Endothelial cell of umbilical vein (primary cell): ENCODE measurements at regions not wholly inside any gene's neighbourhood (a gene's known extent, or its start where the extent isn't known, plus 50 kb on each side); places are given as distances from the start of the nearest gene placed in this dataset.

Experiments used
- BruUV-seq: library from RNA; stranded (reverse); fragments of 400-500 nt; replicated peaks from 2 replicates; lab custom pipeline; 2021; lab: Mats Ljungman, UMichigan
- CTCF ChIA-PET: fragments of 300-600, 350-600 bp; sonication (Branson Sonifier 250); formaldehyde crosslinking; loops from one replicate; lab custom pipeline; 2021; ENCODE audit warnings: antibody characterized with exemption, inconsistent platforms; lab: Charles Lee
- POLR2A ChIA-PET: fragments of 300-600, 350-600 bp; sonication (Branson Sonifier 250); formaldehyde crosslinking; loops from one replicate; lab custom pipeline; 2021; ENCODE audit warnings: antibody characterized with exemption, inconsistent platforms; lab: Charles Lee
- DNase-seq: peaks from one replicate; pipeline ENCODE4 v3.0.0-alpha.2; 2011; ENCODE audit warnings: low read depth, low spot score
- FAIRE-seq: peaks from 2 replicates; lab custom pipeline; 2011; peaks lifted over from hg19 to GRCh38; lab: Jason Lieb, UNC
- H2AFZ ChIP-seq: 2 replicates; pipeline ENCODE4 v1.6.0; 2012; ENCODE audit warnings: low read depth, low read length, control low read depth, inconsistent platforms
- H3K27ac ChIP-seq: 2 replicates; pipeline ENCODE4 v1.5.1; 2011; ENCODE audit warnings: low read depth, mild to moderate bottlenecking, control low read depth, low read length, moderate library complexity; ENCODE audit not compliant: insufficient read depth
- H3K27me3 ChIP-seq, 2 experiments: 2 replicates each; pipeline versions ENCODE4 v1.6.0 to v1.6.1; 2011; ENCODE audit warnings: low read length in 2 of 2, mixed read lengths in 1 of 2; ENCODE audit not compliant: control insufficient read depth in 2 of 2, insufficient read depth in 2 of 2
- H3K36me3 ChIP-seq, 2 experiments: 2 replicates in 1 of 2; 3 replicates in 1 of 2; pipeline ENCODE4 v1.5.1; 2011; ENCODE audit warnings: low read length in 2 of 2, mild to moderate bottlenecking in 1 of 2, moderate library complexity in 1 of 2; ENCODE audit not compliant: control insufficient read depth in 2 of 2, insufficient read depth in 2 of 2; ENCODE audit errors: extremely low read depth in 1 of 2
- H3K4me1 ChIP-seq: 3 replicates; pipeline ENCODE4 v1.5.1; 2011; ENCODE audit warnings: mild to moderate bottlenecking, low read length; ENCODE audit not compliant: control insufficient read depth, insufficient read depth; ENCODE audit errors: extremely low read depth
- H3K4me2 ChIP-seq: 2 replicates; pipeline ENCODE4 v1.6.1; 2011; ENCODE audit warnings: low read length, control low read depth, mixed read lengths; ENCODE audit not compliant: insufficient read depth
- H3K4me3 ChIP-seq, 3 experiments: fragments of 200-600 bp in 1 of 3; sonication (generic), shearing (Covaris generic) in 1 of 3; replicated peaks in 1 of 3; 2 replicates each; pipeline ENCODE4 v1.5.1; 2011 to 2016; ENCODE audit warnings: control low read depth in 3 of 3, low read length in 3 of 3, mild to moderate bottlenecking in 2 of 3, inconsistent platforms in 1 of 3, low read depth in 1 of 3, moderate library complexity in 1 of 3; ENCODE audit not compliant: insufficient read depth in 1 of 3
- H3K79me2 ChIP-seq: 2 replicates; pipeline ENCODE4 v1.6.0; 2012; ENCODE audit warnings: low read length, inconsistent platforms; ENCODE audit not compliant: control insufficient read depth, insufficient read depth
- H3K9ac ChIP-seq: replicated peaks from 2 replicates; pipeline ENCODE3; 2011; ENCODE audit warnings: low read length, control low read depth; ENCODE audit not compliant: insufficient read depth; ENCODE audit errors: extremely low read depth
- H3K9me1 ChIP-seq: replicated peaks from 3 replicates; pipeline ENCODE4 v1.6.0; 2011; ENCODE audit warnings: mild to moderate bottlenecking, low read length; ENCODE audit not compliant: control insufficient read depth, insufficient read depth; ENCODE audit errors: extremely low read depth
- H3K9me3 ChIP-seq: replicated peaks from 2 replicates; pipeline ENCODE4 v1.5.1; 2012; ENCODE audit warnings: low read length, inconsistent platforms; ENCODE audit not compliant: control insufficient read depth, insufficient read depth
- H4K20me1 ChIP-seq: replicated peaks from 2 replicates; pipeline ENCODE3; 2011; ENCODE audit warnings: mild to moderate bottlenecking, low read length; ENCODE audit not compliant: control insufficient read depth, insufficient read depth; ENCODE audit errors: extremely low read depth
- CTCF ChIP-seq, 2 donors: IDR thresholded peaks; 1 replicate in 1 of 2; 2 replicates in 1 of 2; pipeline ENCODE4 v1.5.1; 2011; ENCODE audit warnings: low read length in 2 of 2, mild to moderate bottlenecking in 2 of 2, moderate library complexity in 2 of 2, control low read depth in 1 of 2, inconsistent platforms in 1 of 2, low read depth in 1 of 2; ENCODE audit not compliant: insufficient read depth in 1 of 2; ENCODE audit errors: extremely low read depth in 1 of 2
- EZH2 ChIP-seq: IDR thresholded peaks from 2 replicates; pipeline ENCODE4 v1.6.1; 2012; ENCODE audit warnings: borderline replicate concordance, low read depth, mild to moderate bottlenecking, moderate library complexity, low read length, inconsistent platforms; ENCODE audit not compliant: severe bottlenecking
- FOS ChIP-seq: IDR thresholded peaks from 2 replicates; pipeline ENCODE4 v1.6.1; 2011; ENCODE audit warnings: mild to moderate bottlenecking, low read length, moderate library complexity, borderline replicate concordance; ENCODE audit not compliant: insufficient read depth
- GATA2 ChIP-seq: IDR thresholded peaks from 2 replicates; pipeline ENCODE4 v1.7.0; 2011; ENCODE audit warnings: low read depth, mild to moderate bottlenecking, moderate library complexity, mixed read lengths, low read length; ENCODE audit not compliant: insufficient read length, insufficient read depth
- JUN ChIP-seq: IDR thresholded peaks from 2 replicates; pipeline ENCODE4 v1.6.1; 2011; ENCODE audit warnings: borderline replicate concordance, low read depth; ENCODE audit not compliant: insufficient read length, insufficient read depth
- MAX ChIP-seq: IDR thresholded peaks from 2 replicates; pipeline ENCODE4 v1.6.1; 2011; ENCODE audit not compliant: insufficient read depth, insufficient read length
- MYC ChIP-seq: IDR thresholded peaks from one replicate; pipeline ENCODE4 v1.6.1; 2011; ENCODE audit warnings: mild to moderate bottlenecking, low read depth, low read length
- POLR2A ChIP-seq: IDR thresholded peaks from 2 replicates; pipeline ENCODE4 v1.6.1; 2012; ENCODE audit warnings: low read depth, mild to moderate bottlenecking, control low read depth, low read length
- POLR2AphosphoS5 ChIP-seq: IDR thresholded peaks from 2 replicates; pipeline ENCODE4 v1.6.1; 2012; ENCODE audit warnings: low read depth, mild to moderate bottlenecking, control low read depth, low read length, moderate library complexity; ENCODE audit not compliant: insufficient read depth
- dilution Hi-C: fragments of 300-500 bp; cut with MboI; formaldehyde crosslinking; loops from one replicate; pipeline ENCODE4 v1.15.0; 2019; ENCODE audit warnings: low sequenced_read_pairs; ENCODE audit not compliant: extremely low pct_ligation_motif_present
- intact Hi-C: fragments of 100-400 bp; cut with micrococcal nuclease; formaldehyde crosslinking; loops from one replicate; pipeline ENCODE4 v1.10.0; 2022

- Histone ChIP-seq H3K79me2 (no peaks in the 10 kb centered on the region), H3K4me1 (peaks cover 35% of the 10 kb centered on the region), H3K9me3 (no peaks in the 10 kb centered on the region), H3K27ac (no peak overlapping the region), H3K4me2 (no peak overlapping the region), H3K27me3 (no peaks in the 10 kb centered on the region), H4K20me1 (no peaks in the 10 kb centered on the region), H3K9ac (no peak overlapping the region), H2AFZ (no peak overlapping the region), H3K9me1 (no peaks in the 10 kb centered on the region), H3K36me3 (no peaks in the 10 kb centered on the region), H3K4me3 (no peak overlapping the region)
- intact Hi-C loops (loop anchor here (10.0 kb wide), 2 partner anchors 433 to 663 kb away; no protein-coding TSS in a partner anchor), dilution Hi-C loops (no loop called here)
- FAIRE-seq (no peak), DNase-seq (no peak)
- TF ChIP-seq EZH2 = no peak
- TF ChIP-seq MAX = no peak
- no peak for TF ChIP-seq FOS
- TF ChIP-seq POLR2AphosphoS5 = no peak
- TF ChIP-seq CTCF (IDR thresholded peaks at IDR 0.05; ENCODE audit: extremely low read depth in 1 of 2, insufficient read depth in 1 of 2, low read depth in 1 of 2, low read length in 2 of 2) = no peak
- TF ChIP-seq POLR2A = no peak
- TF ChIP-seq MYC = no peak
- no peak for TF ChIP-seq GATA2
- no peak for TF ChIP-seq JUN
- BruUV-seq = no TSS peak
- CTCF ChIA-PET = interaction anchor here (8.2 kb wide), 1 partner anchor 352 kb away, joined by 160 read pairs; no protein-coding TSS in a partner anchor
- POLR2A ChIA-PET = no interaction called here
Measured at GRCh38 chr15:95021816-95022215, 790.5 kb downstream of the MCTP2 start.
